HL-60/S4 (cell line): ENCODE measurements at regions not wholly inside any gene's neighbourhood (a gene's known extent, or its start where the extent isn't known, plus 50 kb on each side); places are given as distances from the start of the nearest gene placed in this dataset.

ENCODE experiments used
- in situ Hi-C: fragments of 300-500 bp; cut with MboI; formaldehyde crosslinking; loops from 2 replicates; pipeline ENCODE4 v1.14.3; 2022; ENCODE audit warnings: low sequenced_read_pairs

- in situ Hi-C loops, result no loop called here
Observed at GRCh38 chr10:71042699-71043098, 154.3 kb upstream of the PCBD1 start.

- in situ Hi-C loops, result no loop called here
Observed at GRCh38 chr10:71043858-71044257, 155.5 kb upstream of the PCBD1 start.

- in situ Hi-C loops, result no loop called here
Observed at GRCh38 chr10:71044720-71045119, 156.4 kb upstream of the PCBD1 start.

- in situ Hi-C loops, result no loop called here
Observed at GRCh38 chr10:71045204-71045809, 156.9 kb upstream of the PCBD1 start.

GRCh38 chr10:71045936-71046335 is 157.6 kb upstream of the PCBD1 start:
- in situ Hi-C loops, result no loop called here

GRCh38 chr10:71046747-71047146 is 158.4 kb upstream of the PCBD1 start:
- in situ Hi-C loops, result no loop called here

- in situ Hi-C loops, result no loop called here
Observed at GRCh38 chr10:71048971-71049615, 160.7 kb upstream of the PCBD1 start.

GRCh38 chr10:71049994-71050393 is 161.6 kb upstream of the PCBD1 start:
- in situ Hi-C loops, result no loop called here

- in situ Hi-C loops, result no loop called here
Observed at GRCh38 chr10:71052076-71052660, 160.2 kb upstream of the UNC5B start.

- in situ Hi-C loops, result no loop called here
Observed at GRCh38 chr10:71052708-71053107, 159.7 kb upstream of the UNC5B start.

GRCh38 chr10:71053169-71053895 is 159.0 kb upstream of the UNC5B start:
- in situ Hi-C loops, result no loop called here

GRCh38 chr10:71058308-71058707 is 154.1 kb upstream of the UNC5B start:
- in situ Hi-C loops, result no loop called here

GRCh38 chr10:71059054-71059818 is 153.1 kb upstream of the UNC5B start:
- in situ Hi-C loops, result no loop called here

- in situ Hi-C loops, result no loop called here
Observed at GRCh38 chr10:71059943-71060342, 152.4 kb upstream of the UNC5B start.

- in situ Hi-C loops, result no loop called here
Observed at GRCh38 chr10:71060476-71061426, 151.6 kb upstream of the UNC5B start.

GRCh38 chr10:71061472-71061871 is 150.9 kb upstream of the UNC5B start:
- in situ Hi-C loops, result no loop called here

GRCh38 chr10:71062156-71062555 is 150.2 kb upstream of the UNC5B start:
- in situ Hi-C loops, result no loop called here

- in situ Hi-C loops, result no loop called here
Observed at GRCh38 chr10:71063401-71063800, 149.0 kb upstream of the UNC5B start.

- in situ Hi-C loops, result no loop called here
Observed at GRCh38 chr10:71064413-71065118, 147.8 kb upstream of the UNC5B start.
